Osteoblast (primary cell): ENCODE measurements at regions not wholly inside any gene's neighbourhood (a gene's known extent, or its start where the extent isn't known, plus 50 kb on each side); places are given as distances from the start of the nearest gene placed in this dataset.
"Not testable (repeated sequence)": the region's sequence is repeated elsewhere in the genome, so short reads cannot be mapped to it uniquely, and the experiment has no call there.

Experiments used
- DNase-seq: peaks from one replicate; pipeline ENCODE4 v3.0.0; 2011; ENCODE audit warnings: low spot score, mixed read lengths; ENCODE audit not compliant: insufficient read length; ENCODE audit errors: missing footprints
- H2AFZ ChIP-seq: 2 replicates; pipeline ENCODE4 v1.6.0; 2011; ENCODE audit warnings: mild to moderate bottlenecking, low read length
- H3K27ac ChIP-seq: 2 replicates; pipeline ENCODE4 v1.5.1; 2011; ENCODE audit warnings: mild to moderate bottlenecking, low read depth, low read length, moderate library complexity
- H3K27me3 ChIP-seq: 2 replicates; pipeline ENCODE4 v1.6.0; 2012; ENCODE audit warnings: mild to moderate bottlenecking, control low read depth, inconsistent platforms, low read length, moderate library complexity; ENCODE audit not compliant: insufficient read depth
- H3K36me3 ChIP-seq: 2 replicates; pipeline ENCODE4 v1.5.1; 2011; ENCODE audit warnings: mild to moderate bottlenecking, low read length, control low read depth, moderate library complexity; ENCODE audit not compliant: insufficient read depth
- H3K4me1 ChIP-seq: 2 replicates; pipeline ENCODE4 v1.5.1; 2011; ENCODE audit warnings: mild to moderate bottlenecking, low read length, control low read depth, moderate library complexity; ENCODE audit not compliant: insufficient read depth
- H3K4me2 ChIP-seq: 2 replicates; pipeline ENCODE4 v1.6.0; 2011; ENCODE audit warnings: mild to moderate bottlenecking, low read length; ENCODE audit not compliant: insufficient read depth
- H3K4me3 ChIP-seq: fragments of 200-600 bp; sonication (generic); 3 replicates; pipeline ENCODE4 v1.5.1; 2012; ENCODE audit warnings: mild to moderate bottlenecking, low read length, inconsistent platforms; ENCODE audit not compliant: insufficient read depth
- H3K79me2 ChIP-seq: 2 replicates; pipeline ENCODE4 v1.6.0; 2012; ENCODE audit warnings: mild to moderate bottlenecking, low read length, control low read depth, inconsistent platforms; ENCODE audit not compliant: insufficient read depth
- H3K9me3 ChIP-seq: 2 replicates; pipeline ENCODE4 v1.5.1; 2011; ENCODE audit warnings: low read depth, low read length, control low read depth
- H4K20me1 ChIP-seq: 2 replicates; pipeline ENCODE4 v1.6.0; 2012; ENCODE audit warnings: mild to moderate bottlenecking, low read length, control low read depth; ENCODE audit not compliant: insufficient read depth
- CTCF ChIP-seq: IDR thresholded peaks from 2 replicates; pipeline ENCODE4 v1.5.1; 2011; ENCODE audit warnings: mild to moderate bottlenecking, low read depth, low read length, moderate library complexity; ENCODE audit errors: extremely low read depth

- Histone ChIP-seq H4K20me1 (no peaks in the 10 kb centered on the region), H3K36me3 (no peaks in the 10 kb centered on the region), H3K27me3 (peaks cover 30% of the 10 kb centered on the region), H3K4me1 (no peaks in the 10 kb centered on the region), H3K4me3 (no peak overlapping the region), H3K4me2 (no peak overlapping the region), H3K27ac (no peak overlapping the region), H3K79me2 (no peaks in the 10 kb centered on the region), H3K9me3 (no peaks in the 10 kb centered on the region), H2AFZ (no peak overlapping the region)
- TF ChIP-seq CTCF, result peak; percentile 19
- DNase-seq, result no peak
Measured at GRCh38 chr13:20305587-20305986, 73.5 kb upstream of the GJB6 start.

GRCh38 chr13:20304061-20304460 is 71.9 kb upstream of the GJB6 start:
- not testable (repeated sequence) for H3K4me3 ChIP-seq, H3K27ac ChIP-seq, H3K4me2 ChIP-seq, H3K79me2 ChIP-seq, H3K4me1 ChIP-seq, H4K20me1 ChIP-seq, H3K9me3 ChIP-seq, DNase-seq, H3K36me3 ChIP-seq, H2AFZ ChIP-seq
- H3K27me3 ChIP-seq, result peaks cover 46% of the 10 kb centered on the region

DNA sequence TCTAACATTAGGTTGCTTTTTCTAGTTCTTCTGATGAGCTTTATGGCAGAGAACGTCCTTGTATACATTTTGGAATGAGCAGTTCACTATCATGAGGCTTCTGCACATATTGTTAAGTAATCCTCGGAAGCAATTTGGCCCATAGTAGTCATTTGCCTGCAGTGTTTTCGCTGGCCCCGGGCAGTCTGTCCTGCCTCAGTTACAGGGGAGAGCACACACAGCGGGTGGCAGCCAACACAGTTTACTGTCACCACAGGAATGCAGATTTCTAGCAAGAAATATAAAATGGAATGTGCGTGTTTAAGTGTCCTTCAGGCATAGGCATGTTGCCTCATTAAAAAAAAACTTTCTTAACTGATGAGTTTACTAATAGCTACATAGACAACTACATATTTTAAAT is 71.5 kb upstream of the GJB6 start:
- Histone ChIP-seq H3K4me1 (no peaks in the 10 kb centered on the region), H3K27me3 (peaks cover 47% of the 10 kb centered on the region), H2AFZ (no peak overlapping the region), H4K20me1 (no peaks in the 10 kb centered on the region), H3K4me3 (no peak overlapping the region), H3K4me2 (no peak overlapping the region), H3K79me2 (no peaks in the 10 kb centered on the region), H3K36me3 (no peaks in the 10 kb centered on the region), H3K27ac (no peak overlapping the region), H3K9me3 (no peaks in the 10 kb centered on the region)
- no peak for DNase-seq
- TF ChIP-seq CTCF, result no peak

- peak overlapping the region; percentile 9 for H2AFZ ChIP-seq
- peak overlapping the region; percentile 40 for H3K4me2 ChIP-seq
- no peaks in the 10 kb centered on the region for H3K36me3 ChIP-seq
- H3K9me3 ChIP-seq, result no peaks in the 10 kb centered on the region
- no peak overlapping the region for H3K27ac ChIP-seq
- DNase-seq, result no peak
- H3K4me3 ChIP-seq, result peak overlapping the region; percentile 3
- no peaks in the 10 kb centered on the region for H3K4me1 ChIP-seq
- H4K20me1 ChIP-seq, result no peaks in the 10 kb centered on the region
- H3K27me3 ChIP-seq, result peaks cover 52% of the 10 kb centered on the region
- no peaks in the 10 kb centered on the region for H3K79me2 ChIP-seq
- no peak for TF ChIP-seq CTCF
Measured at GRCh38 chr13:20301403-20302071, 69.4 kb upstream of the GJB6 start.
